ENCODE measurements at regions not wholly inside any gene's neighbourhood (a gene's known extent, or its start where the extent isn't known, plus 50 kb on each side); places are given as distances from the start of the nearest gene placed in this dataset.

GRCh38 chr7:26054386-26054785 is 97.6 kb upstream of the NFE2L3 start:
- H3K36me3 ChIP-seq (ENCODE audit: control insufficient read depth, insufficient read depth, low read length): no peaks in the 10 kb centered on the region
- no peak for DNase-seq (ENCODE audit: low read depth in 2 of 2)
- no peaks in the 10 kb centered on the region for H3K4me1 ChIP-seq (ENCODE audit: control insufficient read depth, extremely low read depth, insufficient read depth, low read length)
- no peak overlapping the region for H2AFZ ChIP-seq (ENCODE audit: low read length)
- no peak for TF ChIP-seq CTCF (conservative IDR thresholded peaks at IDR 0.05 in 1 of 2, IDR thresholded peaks at IDR 0.05 in 1 of 2; ENCODE audit: low read depth in 1 of 2, low read length in 2 of 2)
- TF ChIP-seq EZH2 (IDR thresholded peaks at IDR 0.05; ENCODE audit: low read length, missing control alignments): no peak
- H3K27me3 ChIP-seq (ENCODE audit: control insufficient read depth, insufficient read depth, low read length): no peaks in the 10 kb centered on the region
- no peak overlapping the region for H3K9ac ChIP-seq (ENCODE audit: insufficient read depth, low read length)
- no peak overlapping the region for H3K4me3 ChIP-seq (replicated peaks in 1 of 4; ENCODE audit: control extremely low read depth in 1 of 4, insufficient read depth in 1 of 4, low read depth in 3 of 4, low read length in 4 of 4)
- H3K9me3 ChIP-seq (ENCODE audit: control insufficient read depth, insufficient read depth, low read depth, low read length): no peaks in the 10 kb centered on the region
- H4K20me1 ChIP-seq (ENCODE audit: control insufficient read depth, extremely low read depth, insufficient read depth, low read length): no peaks in the 10 kb centered on the region
- H3K79me2 ChIP-seq (ENCODE audit: control insufficient read depth, insufficient read depth, low read length): no peaks in the 10 kb centered on the region
- no peak overlapping the region for H3K4me2 ChIP-seq (ENCODE audit: extremely low read depth, insufficient read depth, low read length)
- no peak overlapping the region for H3K27ac ChIP-seq (ENCODE audit: insufficient read depth, low read length)

DNA sequence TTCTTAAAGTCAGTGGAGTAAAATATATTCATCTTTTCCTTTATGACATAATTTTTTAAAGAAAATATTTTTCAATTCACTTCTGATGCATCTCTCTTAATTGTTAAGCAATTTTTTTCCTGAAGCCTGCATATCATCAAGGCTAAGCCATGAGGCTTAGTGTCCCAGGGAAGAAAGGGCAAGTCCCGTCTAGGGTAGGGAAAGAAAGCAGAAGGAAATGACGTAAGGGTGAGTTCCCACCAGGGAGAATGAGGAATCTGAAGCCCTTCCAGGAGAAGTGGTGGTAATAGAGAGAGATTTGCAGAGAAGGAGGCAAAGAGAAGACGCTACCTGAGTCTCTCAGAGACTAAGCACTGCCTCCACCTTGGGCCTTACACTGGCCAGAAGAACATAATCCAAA is 96.8 kb upstream of the NFE2L3 start:
- H3K36me3 ChIP-seq (ENCODE audit: control insufficient read depth, insufficient read depth, low read length): no peaks in the 10 kb centered on the region
- H4K20me1 ChIP-seq (ENCODE audit: control insufficient read depth, extremely low read depth, insufficient read depth, low read length): no peaks in the 10 kb centered on the region
- H3K27me3 ChIP-seq (ENCODE audit: control insufficient read depth, insufficient read depth, low read length): no peaks in the 10 kb centered on the region
- no peak overlapping the region for H2AFZ ChIP-seq (ENCODE audit: low read length)
- no peaks in the 10 kb centered on the region for H3K79me2 ChIP-seq (ENCODE audit: control insufficient read depth, insufficient read depth, low read length)
- H3K27ac ChIP-seq (ENCODE audit: insufficient read depth, low read length): no peak overlapping the region
- H3K4me3 ChIP-seq (replicated peaks in 1 of 4; ENCODE audit: control extremely low read depth in 1 of 4, insufficient read depth in 1 of 4, low read depth in 3 of 4, low read length in 4 of 4): no peak overlapping the region
- H3K4me1 ChIP-seq (ENCODE audit: control insufficient read depth, extremely low read depth, insufficient read depth, low read length): no peaks in the 10 kb centered on the region
- no peaks in the 10 kb centered on the region for H3K9me3 ChIP-seq (ENCODE audit: control insufficient read depth, insufficient read depth, low read depth, low read length)
- no peak overlapping the region for H3K4me2 ChIP-seq (ENCODE audit: extremely low read depth, insufficient read depth, low read length)
- H3K9ac ChIP-seq (ENCODE audit: insufficient read depth, low read length): no peak overlapping the region
- DNase-seq (ENCODE audit: low read depth in 2 of 2): no peak
- TF ChIP-seq CTCF (conservative IDR thresholded peaks at IDR 0.05 in 1 of 2, IDR thresholded peaks at IDR 0.05 in 1 of 2; ENCODE audit: low read depth in 1 of 2, low read length in 2 of 2) (no peak), EZH2 (IDR thresholded peaks at IDR 0.05; ENCODE audit: low read length, missing control alignments) (no peak)

- Histone ChIP-seq H3K4me2 (ENCODE audit: extremely low read depth, insufficient read depth, low read length) (no peak overlapping the region), H3K36me3 (ENCODE audit: control insufficient read depth, insufficient read depth, low read length) (no peaks in the 10 kb centered on the region), H3K27me3 (ENCODE audit: control insufficient read depth, insufficient read depth, low read length) (no peaks in the 10 kb centered on the region), H3K27ac (ENCODE audit: insufficient read depth, low read length) (no peak overlapping the region), H2AFZ (ENCODE audit: low read length) (no peak overlapping the region), H3K9me3 (ENCODE audit: control insufficient read depth, insufficient read depth, low read depth, low read length) (no peaks in the 10 kb centered on the region), H3K9ac (ENCODE audit: insufficient read depth, low read length) (no peak overlapping the region), H4K20me1 (ENCODE audit: control insufficient read depth, extremely low read depth, insufficient read depth, low read length) (no peaks in the 10 kb centered on the region), H3K4me3 (replicated peaks in 1 of 4; ENCODE audit: control extremely low read depth in 1 of 4, insufficient read depth in 1 of 4, low read depth in 3 of 4, low read length in 4 of 4) (no peak overlapping the region), H3K79me2 (ENCODE audit: control insufficient read depth, insufficient read depth, low read length) (no peaks in the 10 kb centered on the region), H3K4me1 (ENCODE audit: control insufficient read depth, extremely low read depth, insufficient read depth, low read length) (no peaks in the 10 kb centered on the region)
- DNase-seq (ENCODE audit: low read depth in 2 of 2): no peak
- no peak for TF ChIP-seq EZH2 (IDR thresholded peaks at IDR 0.05; ENCODE audit: low read length, missing control alignments)
- TF ChIP-seq CTCF (conservative IDR thresholded peaks at IDR 0.05 in 1 of 2, IDR thresholded peaks at IDR 0.05 in 1 of 2; ENCODE audit: low read depth in 1 of 2, low read length in 2 of 2): no peak
These were observed 91.0 kb upstream of the NFE2L3 start for GRCh38 chr7:26060733-26061677.
